IMR-90 (cell line): ENCODE measurements at regions not wholly inside any gene's neighbourhood (a gene's known extent, or its start where the extent isn't known, plus 50 kb on each side); places are given as distances from the start of the nearest gene placed in this dataset.

ENCODE experiments used
- ATAC-seq: fragments of 200-7000 bp; cut with Tn5 transposase; 2 replicates; pipeline ENCODE4 v1.9.1; 2020; ENCODE audit warnings: low read depth, mild to moderate bottlenecking, moderate library complexity
- BruUV-seq: library from RNA; stranded (reverse); fragments of 400-500 nt; replicated peaks from 2 replicates; lab custom pipeline; 2021; lab: Mats Ljungman, UMichigan
- CTCF ChIA-PET: fragments of 300-600 bp; formaldehyde crosslinking; extraction: SDS; loops from one replicate; lab custom pipeline; 2021; ENCODE audit warnings: antibody characterized with exemption; lab: Yijun Ruan, JAX
- POLR2A ChIA-PET: fragments of 300-600 bp; sonication (Branson Sonifier 250); formaldehyde crosslinking; loops from one replicate; lab custom pipeline; 2022; ENCODE audit warnings: antibody characterized with exemption; ENCODE audit not compliant: unreplicated experiment; lab: Charles Lee
- DNase-seq: peaks from one replicate; pipeline ENCODE4 v3.0.0; 2013
- H2AFZ ChIP-seq: replicated peaks from 2 replicates; pipeline ENCODE3; 2013; ENCODE audit warnings: low read length, mild to moderate bottlenecking; ENCODE audit not compliant: poor library complexity
- H2AK5ac ChIP-seq: 2 replicates; pipeline ENCODE4 v1.6.1; 2013; ENCODE audit warnings: low read depth, low read length, inconsistent platforms
- H2AK9ac ChIP-seq: replicated peaks from 2 replicates; pipeline ENCODE3; 2013; ENCODE audit warnings: mild to moderate bottlenecking, low read depth, low read length, moderate library complexity; ENCODE audit not compliant: poor library complexity
- H2BK120ac ChIP-seq: 2 replicates; pipeline ENCODE4 v1.6.1; 2013; ENCODE audit warnings: low read depth, low read length, inconsistent platforms
- H2BK15ac ChIP-seq: 3 replicates; pipeline ENCODE4 v1.6.1; 2013; ENCODE audit warnings: low read depth, low read length, inconsistent platforms
- H2BK20ac ChIP-seq: 2 replicates; pipeline ENCODE4 v1.6.1; 2013; ENCODE audit warnings: low read depth, mild to moderate bottlenecking, inconsistent platforms, low read length, moderate library complexity
- H2BK5ac ChIP-seq: 2 replicates; pipeline ENCODE4 v1.6.1; 2013; ENCODE audit warnings: mild to moderate bottlenecking, low read depth, low read length, inconsistent platforms; ENCODE audit not compliant: poor library complexity, severe bottlenecking
- H3K14ac ChIP-seq: replicated peaks from 2 replicates; pipeline ENCODE4 v1.6.1; 2013; ENCODE audit warnings: low read depth, low read length, inconsistent platforms
- H3K18ac ChIP-seq: 2 replicates; pipeline ENCODE4 v1.6.1; 2013; ENCODE audit warnings: low read depth, low read length, control low read depth
- H3K23ac ChIP-seq: 2 replicates; pipeline ENCODE4 v1.6.1; 2013; ENCODE audit warnings: low read depth, low read length, inconsistent platforms
- H3K27ac ChIP-seq: 2 replicates; pipeline ENCODE4 v1.5.1; 2013; ENCODE audit warnings: mild to moderate bottlenecking, control low read depth, low read length; ENCODE audit not compliant: insufficient read depth
- H3K27me3 ChIP-seq: 2 replicates; pipeline ENCODE4 v1.6.1; 2013; ENCODE audit warnings: low read length; ENCODE audit not compliant: control insufficient read depth, insufficient read depth
- H3K36me3 ChIP-seq: 2 replicates; pipeline ENCODE4 v1.6.1; 2013; ENCODE audit warnings: low read length, mixed read lengths; ENCODE audit not compliant: control insufficient read depth, insufficient read depth
- H3K4ac ChIP-seq: 2 replicates; pipeline ENCODE4 v1.6.1; 2013; ENCODE audit warnings: low read depth, low read length, inconsistent platforms
- H3K4me1 ChIP-seq: 2 replicates; pipeline ENCODE4 v1.6.1; 2013; ENCODE audit warnings: low read length, mixed read lengths; ENCODE audit not compliant: control insufficient read depth, insufficient read depth
- H3K4me2 ChIP-seq: 2 replicates; pipeline ENCODE4 v1.6.1; 2013; ENCODE audit warnings: low read depth, mild to moderate bottlenecking, control low read depth, low read length, moderate library complexity
- H3K4me3 ChIP-seq: 2 replicates; pipeline ENCODE4 v1.5.1; 2013; ENCODE audit warnings: low read depth, mild to moderate bottlenecking, control low read depth, low read length, moderate library complexity; ENCODE audit not compliant: insufficient read depth
- H3K56ac ChIP-seq: 2 replicates; pipeline ENCODE4 v1.6.1; 2013; ENCODE audit warnings: low read length, inconsistent platforms; ENCODE audit not compliant: insufficient read depth; ENCODE audit errors: extremely low read depth
- H3K79me1 ChIP-seq, 2 experiments: 2 replicates each; pipeline ENCODE4 v1.6.1; 2013; ENCODE audit warnings: low read length in 2 of 2, inconsistent platforms in 1 of 2, low read depth in 1 of 2
- H3K9ac ChIP-seq: 2 replicates; pipeline ENCODE4 v1.6.1; 2013; ENCODE audit warnings: low read depth, low read length, control low read depth
- H3K9me1 ChIP-seq: 2 replicates; pipeline ENCODE4 v1.6.1; 2013; ENCODE audit warnings: low read length, inconsistent platforms; ENCODE audit not compliant: insufficient read depth
- H3K9me3 ChIP-seq: 2 replicates; pipeline ENCODE4 v1.6.1; 2013; ENCODE audit warnings: low read length; ENCODE audit not compliant: control insufficient read depth, insufficient read depth
- H4K20me1 ChIP-seq: 2 replicates; pipeline ENCODE4 v1.6.1; 2013; ENCODE audit warnings: low read length, inconsistent platforms; ENCODE audit not compliant: insufficient read depth
- H4K5ac ChIP-seq: 2 replicates; pipeline ENCODE4 v1.6.1; 2013; ENCODE audit warnings: mild to moderate bottlenecking, low read depth, low read length, control low read depth
- H4K8ac ChIP-seq, 2 experiments: 2 replicates each; pipeline ENCODE4 v1.6.1; 2013; ENCODE audit warnings: low read depth in 2 of 2, low read length in 2 of 2, control low read depth in 1 of 2, inconsistent platforms in 1 of 2
- H4K91ac ChIP-seq: 2 replicates; pipeline ENCODE4 v1.6.1; 2013; ENCODE audit warnings: low read depth, low read length, inconsistent platforms; ENCODE audit not compliant: insufficient read depth
- BHLHE40 ChIP-seq: fragments of 150-350 bp; IDR thresholded peaks from 2 replicates; pipeline ENCODE4 v1.6.1; 2016; ENCODE audit warnings: mild to moderate bottlenecking, low read depth, low read length
- CHD1 ChIP-seq: IDR thresholded peaks from 2 replicates; pipeline ENCODE4 v1.6.1; 2012; ENCODE audit warnings: low read depth, low read length, improper control_type of control experiment
- MAFK ChIP-seq: IDR thresholded peaks from 2 replicates; pipeline ENCODE4 v1.6.1; 2012; ENCODE audit warnings: low read depth, low read length, improper control_type of control experiment
- RFX5 ChIP-seq: IDR thresholded peaks from 2 replicates; pipeline ENCODE4 v1.8.0; 2012; ENCODE audit warnings: low read depth, mild to moderate bottlenecking, low read length, moderate library complexity
- WGBS, 2 experiments: methylation state at CpG; one replicate each; pipeline versions ENCODE4 v1.1.5 to v1.1.7; 2013; ENCODE audit warnings: missing lambda C conversion rate in 2 of 2; ENCODE audit not compliant: insufficient read length in 1 of 2; ENCODE audit errors: extremely low coverage in 2 of 2; 5-methylcytosine and 5-hydroxymethylcytosine counted together
- dilution Hi-C: fragments of 300-500 bp; cut with HindIII; formaldehyde crosslinking; loops from one replicate; pipeline ENCODE4 v1.14.3; 2018; ENCODE audit warnings: low sequenced_read_pairs; ENCODE audit not compliant: unreplicated experiment
- in situ Hi-C: fragments of 300-500 bp; cut with MboI; formaldehyde crosslinking; loops from 3 replicates; pipeline ENCODE4 v1.14.3; 2019; ENCODE audit warnings: low sequenced_read_pairs, inconsistent platforms, mixed read lengths
- intact Hi-C: fragments of 100-400 bp; cut with micrococcal nuclease; formaldehyde crosslinking; loops from 2 replicates; pipeline ENCODE4 v1.10.0; 2022
- TF ChIP-seq, protein P1 (sequence below): fragments of 150-350 bp; IDR thresholded peaks from 2 replicates; pipeline ENCODE4 v1.6.1; 2016; ENCODE audit warnings: low read depth, mild to moderate bottlenecking, low read length, moderate library complexity, borderline replicate concordance

- H3K4me3 ChIP-seq: no peak overlapping the region
- no peak overlapping the region for H2BK20ac ChIP-seq
- H3K9ac ChIP-seq: no peak overlapping the region
- intact Hi-C loops (no loop called here), dilution Hi-C loops (no loop called here), in situ Hi-C loops (no loop called here)
- no peaks in the 10 kb centered on the region for H4K20me1 ChIP-seq
- H3K4ac ChIP-seq: no peak overlapping the region
- H4K8ac ChIP-seq: no peak overlapping the region
- no peak overlapping the region for H2AK9ac ChIP-seq
- H3K4me1 ChIP-seq: no peaks in the 10 kb centered on the region; the same call in 1 of the 2 replicates
- no peaks in the 10 kb centered on the region for H3K9me3 ChIP-seq
- H3K56ac ChIP-seq: no peak overlapping the region
- ChIA-PET CTCF (interaction anchor here (1.3 kb wide), 1 partner anchor 136 kb away, joined by 3 read pairs; no protein-coding TSS in a partner anchor), POLR2A (no interaction called here)
- peaks cover 12% of the 10 kb centered on the region for H3K27me3 ChIP-seq
- no peak overlapping the region for H3K27ac ChIP-seq
- 89% methylated on average over 4 of the region's 10 CpGs; no CpG with 5 or more reads in 1 of the 2 experiments for WGBS, 2 experiments
- H2AFZ ChIP-seq: no peak overlapping the region
- no peak overlapping the region for H2BK15ac ChIP-seq
- DNase-seq (no peak), ATAC-seq (no peak)
- no peaks in the 10 kb centered on the region for H3K9me1 ChIP-seq
- no peak overlapping the region for H3K23ac ChIP-seq
- no peak overlapping the region for H3K14ac ChIP-seq
- H4K91ac ChIP-seq: no peak overlapping the region
- no peaks in the 10 kb centered on the region for H3K36me3 ChIP-seq
- TF ChIP-seq, protein P1, sequence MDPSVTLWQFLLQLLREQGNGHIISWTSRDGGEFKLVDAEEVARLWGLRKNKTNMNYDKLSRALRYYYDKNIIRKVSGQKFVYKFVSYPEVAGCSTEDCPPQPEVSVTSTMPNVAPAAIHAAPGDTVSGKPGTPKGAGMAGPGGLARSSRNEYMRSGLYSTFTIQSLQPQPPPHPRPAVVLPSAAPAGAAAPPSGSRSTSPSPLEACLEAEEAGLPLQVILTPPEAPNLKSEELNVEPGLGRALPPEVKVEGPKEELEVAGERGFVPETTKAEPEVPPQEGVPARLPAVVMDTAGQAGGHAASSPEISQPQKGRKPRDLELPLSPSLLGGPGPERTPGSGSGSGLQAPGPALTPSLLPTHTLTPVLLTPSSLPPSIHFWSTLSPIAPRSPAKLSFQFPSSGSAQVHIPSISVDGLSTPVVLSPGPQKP: no peak
- TF ChIP-seq MAFK (no peak), CHD1 (no peak), BHLHE40 (no peak), RFX5 (no peak)
- H3K4me2 ChIP-seq: no peak overlapping the region
- no peak overlapping the region for H3K18ac ChIP-seq
- H2BK120ac ChIP-seq: no peak overlapping the region
- BruUV-seq: no TSS peak
- H3K79me1 ChIP-seq: no peaks in the 10 kb centered on the region
- H2BK5ac ChIP-seq: no peak overlapping the region
- no peak overlapping the region for H2AK5ac ChIP-seq
- no peak overlapping the region for H4K5ac ChIP-seq
These were observed 244.3 kb upstream of the SORL1-AS1 start for GRCh38 chr11:121696931-121697670.
